Kidney epithelial cell (primary cell): ENCODE measurements at regions not wholly inside any gene's neighbourhood (a gene's known extent, or its start where the extent isn't known, plus 50 kb on each side); places are given as distances from the start of the nearest gene placed in this dataset.

ENCODE experiments used
- DNase-seq: peaks from one replicate; pipeline ENCODE4 v3.0.0-alpha.2; 2010; ENCODE audit warnings: low read depth
- H3K27me3 ChIP-seq: 2 replicates; pipeline ENCODE4 v1.6.0; 2011; ENCODE audit warnings: low read length; ENCODE audit not compliant: control insufficient read depth, insufficient read depth
- H3K36me3 ChIP-seq: 2 replicates; pipeline ENCODE4 v1.5.1; 2011; ENCODE audit warnings: low read length; ENCODE audit not compliant: control insufficient read depth, insufficient read depth
- H3K4me3 ChIP-seq: 2 replicates; pipeline ENCODE4 v1.5.1; 2011; ENCODE audit warnings: low read depth, mild to moderate bottlenecking, control low read depth, low read length
- CTCF ChIP-seq: IDR thresholded peaks from 2 replicates; pipeline ENCODE4 v1.5.1; 2011; ENCODE audit warnings: mild to moderate bottlenecking, moderate library complexity, low read length, control low read depth, inconsistent platforms; ENCODE audit not compliant: insufficient read depth, poor library complexity, severe bottlenecking

DNA sequence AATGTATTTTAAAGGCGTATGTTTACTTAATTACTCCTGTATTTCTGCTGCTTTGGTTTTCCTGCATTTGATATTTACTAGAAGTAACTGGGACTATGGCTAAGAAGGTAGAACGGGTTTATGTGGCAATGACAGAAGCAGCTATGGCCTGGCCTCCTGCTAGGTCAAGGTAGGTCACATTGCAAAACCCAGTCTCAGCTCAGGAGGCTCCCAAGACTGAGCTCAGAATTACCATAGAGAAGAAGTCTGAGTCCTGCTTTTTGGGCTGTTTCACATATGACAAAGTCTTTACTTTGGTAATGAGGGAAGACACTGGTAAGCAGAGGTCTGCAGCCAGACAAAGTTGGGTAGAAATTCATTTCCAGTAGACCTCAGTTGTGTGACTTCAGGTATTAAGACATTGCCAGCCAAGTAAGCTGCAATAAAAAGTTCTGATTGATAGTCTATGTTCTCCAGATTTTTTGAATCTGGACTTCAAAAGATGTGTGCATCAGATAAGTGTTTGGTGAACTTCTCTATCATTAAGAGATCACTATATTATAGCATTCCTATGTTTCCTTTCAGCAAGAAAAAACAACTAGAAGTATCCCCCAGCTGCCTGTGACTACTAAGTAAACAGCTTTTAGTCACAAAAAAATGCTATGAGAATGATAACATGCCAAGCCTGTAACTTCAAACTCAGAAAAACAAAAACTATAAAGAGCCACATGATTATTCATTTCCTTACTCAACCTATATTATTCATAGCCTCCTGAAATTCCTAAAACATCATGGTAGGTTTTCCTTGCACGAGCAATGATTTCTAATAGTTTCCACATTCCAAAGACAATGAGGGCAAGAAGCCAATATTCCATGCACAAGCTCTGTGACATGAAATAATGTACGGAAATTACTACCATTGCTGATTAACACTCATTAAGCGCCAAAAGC is 312.3 kb downstream of the HAO1 start:
- DNase-seq = no peak
- H3K4me3 ChIP-seq = no peak overlapping the region
- no peaks in the 10 kb centered on the region for H3K36me3 ChIP-seq
- no peaks in the 10 kb centered on the region for H3K27me3 ChIP-seq
- no peak for TF ChIP-seq CTCF

DNA sequence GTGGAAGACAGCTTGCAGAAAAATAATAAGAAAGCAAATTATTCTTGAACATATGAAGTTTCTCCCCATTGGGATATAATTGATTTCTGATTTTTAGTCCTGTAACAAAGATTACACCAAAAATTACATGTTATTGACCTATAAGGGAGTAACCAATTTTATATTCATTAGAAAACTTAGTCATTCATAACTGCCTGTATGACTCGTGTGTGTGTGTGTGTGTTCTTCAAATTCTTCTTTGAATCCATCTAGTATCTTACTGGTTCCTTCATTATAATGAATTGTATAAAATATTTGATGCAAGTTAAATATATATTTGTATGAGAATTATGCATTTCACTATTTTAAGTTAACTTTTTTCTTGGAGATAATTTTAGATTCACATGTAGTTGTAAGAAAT is 310.4 kb downstream of the HAO1 start:
- DNase-seq = no peak
- no peak for TF ChIP-seq CTCF
- Histone ChIP-seq H3K27me3 (no peaks in the 10 kb centered on the region), H3K36me3 (no peaks in the 10 kb centered on the region), H3K4me3 (no peak overlapping the region)

DNA sequence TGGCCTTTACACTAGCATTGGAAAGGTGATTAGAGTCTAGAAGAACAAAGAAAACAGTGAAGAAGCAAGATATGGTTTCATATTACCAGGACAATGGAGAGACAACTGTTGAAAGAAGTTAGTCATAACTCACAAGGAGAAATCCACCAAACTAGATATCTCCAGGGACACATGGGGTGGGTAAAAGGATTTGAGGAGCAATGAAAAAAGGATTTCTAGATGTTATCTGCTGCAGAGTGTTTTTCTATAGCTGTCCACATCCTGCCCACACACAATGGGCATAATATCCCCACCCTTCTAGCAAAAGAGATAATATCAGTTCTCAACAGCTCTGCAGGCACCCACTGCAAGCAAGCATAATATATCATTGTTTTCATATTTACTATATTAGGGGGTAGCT is 303.1 kb downstream of the HAO1 start:
- DNase-seq = no peak
- Histone ChIP-seq H3K36me3 (no peaks in the 10 kb centered on the region), H3K4me3 (no peak overlapping the region), H3K27me3 (no peaks in the 10 kb centered on the region)
- no peak for TF ChIP-seq CTCF

GRCh38 chr20:7650086-7650879 is 290.0 kb downstream of the HAO1 start:
- Histone ChIP-seq H3K4me3 (no peak overlapping the region), H3K36me3 (no peaks in the 10 kb centered on the region), H3K27me3 (no peaks in the 10 kb centered on the region)
- no peak for DNase-seq
- no peak for TF ChIP-seq CTCF

GRCh38 chr20:7654231-7654630 is 286.0 kb downstream of the HAO1 start:
- no peaks in the 10 kb centered on the region for H3K27me3 ChIP-seq
- DNase-seq = no peak

More at GRCh38 chr20:7654231-7654630, 286.0 kb downstream of the HAO1 start:
- no peak for TF ChIP-seq CTCF
- Histone ChIP-seq H3K36me3 (no peaks in the 10 kb centered on the region), H3K4me3 (no peak overlapping the region)
